Trophoblast cell (in vitro differentiated cells and primary cell): ENCODE measurements at regions not wholly inside any gene's neighbourhood (a gene's known extent, or its start where the extent isn't known, plus 50 kb on each side); places are given as distances from the start of the nearest gene placed in this dataset.

Experiments
- DNase-seq, 2 donors: peaks; one replicate each; pipeline ENCODE4 v3.0.0-alpha.2; 2016
- H2AFZ ChIP-seq: 2 replicates; pipeline ENCODE4 v1.6.1; 2013; ENCODE audit warnings: low read length, moderate library complexity, mild to moderate bottlenecking; ENCODE audit not compliant: insufficient read depth, poor library complexity
- H2AK5ac ChIP-seq: 2 replicates; pipeline ENCODE4 v1.6.1; 2013; ENCODE audit warnings: mild to moderate bottlenecking, low read length
- H2BK120ac ChIP-seq: 2 replicates; pipeline ENCODE4 v1.6.1; 2013; ENCODE audit warnings: low read length, mild to moderate bottlenecking, moderate library complexity; ENCODE audit not compliant: insufficient read depth, poor library complexity
- H2BK12ac ChIP-seq: 2 replicates; pipeline ENCODE4 v1.6.1; 2013; ENCODE audit warnings: mild to moderate bottlenecking, low read length, moderate library complexity
- H2BK5ac ChIP-seq: 2 replicates; pipeline ENCODE4 v1.6.1; 2013; ENCODE audit warnings: low read length, low read depth, moderate library complexity, mild to moderate bottlenecking; ENCODE audit not compliant: poor library complexity
- H3K14ac ChIP-seq: 2 replicates; pipeline ENCODE4 v1.6.1; 2013; ENCODE audit warnings: mild to moderate bottlenecking, low read length
- H3K18ac ChIP-seq: 2 replicates; pipeline ENCODE4 v1.6.1; 2013; ENCODE audit warnings: mild to moderate bottlenecking, low read length
- H3K23ac ChIP-seq: 2 replicates; pipeline ENCODE4 v1.6.1; 2013; ENCODE audit warnings: low read length
- H3K27ac ChIP-seq: 2 replicates; pipeline ENCODE4 v1.5.1; 2013; ENCODE audit warnings: low read depth, mild to moderate bottlenecking, inconsistent platforms, low read length, moderate library complexity
- H3K27me3 ChIP-seq: 2 replicates; pipeline ENCODE4 v1.6.1; 2013; ENCODE audit warnings: inconsistent platforms, mild to moderate bottlenecking, low read length, moderate library complexity; ENCODE audit not compliant: insufficient read depth
- H3K36me3 ChIP-seq, 2 experiments: 1 replicate in 1 of 2; 2 replicates in 1 of 2; pipeline ENCODE4 v1.6.1; 2013; ENCODE audit warnings: low read length in 2 of 2, mild to moderate bottlenecking in 2 of 2, moderate library complexity in 1 of 2; ENCODE audit not compliant: insufficient read depth in 2 of 2, control insufficient read depth in 1 of 2
- H3K4ac ChIP-seq: 2 replicates; pipeline ENCODE4 v1.6.1; 2013; ENCODE audit warnings: low read depth, mild to moderate bottlenecking, low read length, moderate library complexity
- H3K4me1 ChIP-seq, 2 experiments: 1 replicate in 1 of 2; 2 replicates in 1 of 2; pipeline ENCODE4 v1.6.1; 2013; ENCODE audit warnings: low read length in 2 of 2, mild to moderate bottlenecking in 2 of 2, moderate library complexity in 1 of 2; ENCODE audit not compliant: insufficient read depth in 2 of 2, control insufficient read depth in 1 of 2
- H3K4me2 ChIP-seq: 2 replicates; pipeline ENCODE4 v1.6.1; 2013; ENCODE audit warnings: inconsistent platforms, mild to moderate bottlenecking, low read length, moderate library complexity
- H3K4me3 ChIP-seq: 2 replicates; pipeline ENCODE4 v1.5.1; 2013; ENCODE audit warnings: mild to moderate bottlenecking, low read depth, low read length, inconsistent platforms
- H3K79me1 ChIP-seq: one replicate; pipeline ENCODE4 v1.6.1; 2013; ENCODE audit warnings: low read length
- H3K79me2 ChIP-seq: 2 replicates; pipeline ENCODE4 v1.6.1; 2013; ENCODE audit warnings: low read length, mild to moderate bottlenecking; ENCODE audit not compliant: control insufficient read depth, insufficient read depth, poor library complexity
- H3K9ac ChIP-seq: 2 replicates; pipeline ENCODE4 v1.6.1; 2013; ENCODE audit warnings: mild to moderate bottlenecking, low read length
- H3K9me3 ChIP-seq: 2 replicates; pipeline ENCODE4 v1.6.1; 2013; ENCODE audit warnings: low read depth, mild to moderate bottlenecking, control low read depth, inconsistent platforms, low read length; ENCODE audit not compliant: insufficient read depth
- H4K12ac ChIP-seq: 2 replicates; pipeline ENCODE4 v1.6.1; 2013; ENCODE audit warnings: low read depth, mild to moderate bottlenecking, low read length, moderate library complexity
- H4K8ac ChIP-seq: 2 replicates; pipeline ENCODE4 v1.6.1; 2013; ENCODE audit warnings: low read depth, mild to moderate bottlenecking, low read length, moderate library complexity
- H4K91ac ChIP-seq: one replicate; pipeline ENCODE4 v1.6.1; 2013; ENCODE audit warnings: low read depth, mild to moderate bottlenecking, low read length, moderate library complexity
- WGBS: extraction: QIAGEN DNeasy Blood & Tissue Kit; methylation state at CpG from one replicate; pipeline ENCODE4 v1.1.7; 2013; ENCODE audit warnings: missing lambda C conversion rate; ENCODE audit not compliant: insufficient read length, insufficient coverage; ENCODE audit errors: extremely low coverage; 5-methylcytosine and 5-hydroxymethylcytosine counted together

DNA sequence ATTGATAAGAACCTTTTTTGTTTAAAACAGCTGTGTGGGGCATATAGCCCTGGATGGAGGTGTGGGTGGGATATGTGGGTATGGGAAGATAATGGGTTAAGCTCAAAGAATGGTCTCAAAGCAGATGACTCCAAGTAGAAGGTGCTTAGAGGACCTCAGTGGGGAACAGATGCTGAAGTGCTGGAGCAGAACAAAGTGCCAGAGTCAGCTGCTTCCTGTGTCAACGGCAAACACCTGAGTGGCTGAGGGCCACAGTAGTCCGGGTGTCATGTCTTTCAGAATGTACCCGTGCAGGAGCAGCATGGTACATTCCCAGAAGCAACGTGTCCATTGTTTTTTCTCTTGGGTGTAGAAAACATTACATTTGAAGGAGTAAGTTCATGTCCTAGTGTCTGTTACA, 210.6 kb downstream of the CCNG2 start:
- H3K23ac ChIP-seq, result no peak overlapping the region
- no peak overlapping the region for H3K9ac ChIP-seq
- H3K18ac ChIP-seq, result no peak overlapping the region
- H2BK12ac ChIP-seq, result no peak overlapping the region
- no peaks in the 10 kb centered on the region for H3K4me1 ChIP-seq
- no peak overlapping the region for H3K4me3 ChIP-seq
- H3K9me3 ChIP-seq, result no peaks in the 10 kb centered on the region
- H3K27ac ChIP-seq, result no peak overlapping the region
- H4K91ac ChIP-seq, result no peak overlapping the region
- no peak overlapping the region for H4K8ac ChIP-seq
- H3K79me2 ChIP-seq, result no peaks in the 10 kb centered on the region
- no peaks in the 10 kb centered on the region for H3K36me3 ChIP-seq
- H2BK120ac ChIP-seq, result no peak overlapping the region
- no CpG with 5 or more reads among the region's 4 CpGs for WGBS
- H3K4ac ChIP-seq, result no peak overlapping the region
- H2BK5ac ChIP-seq, result no peak overlapping the region
- no peaks in the 10 kb centered on the region for H3K79me1 ChIP-seq
- H2AK5ac ChIP-seq, result no peak overlapping the region
- no peak overlapping the region for H3K14ac ChIP-seq
- H3K4me2 ChIP-seq, result no peak overlapping the region
- no peaks in the 10 kb centered on the region for H3K27me3 ChIP-seq
- no peak for DNase-seq
- H2AFZ ChIP-seq, result no peak overlapping the region
- no peak overlapping the region for H4K12ac ChIP-seq

DNA sequence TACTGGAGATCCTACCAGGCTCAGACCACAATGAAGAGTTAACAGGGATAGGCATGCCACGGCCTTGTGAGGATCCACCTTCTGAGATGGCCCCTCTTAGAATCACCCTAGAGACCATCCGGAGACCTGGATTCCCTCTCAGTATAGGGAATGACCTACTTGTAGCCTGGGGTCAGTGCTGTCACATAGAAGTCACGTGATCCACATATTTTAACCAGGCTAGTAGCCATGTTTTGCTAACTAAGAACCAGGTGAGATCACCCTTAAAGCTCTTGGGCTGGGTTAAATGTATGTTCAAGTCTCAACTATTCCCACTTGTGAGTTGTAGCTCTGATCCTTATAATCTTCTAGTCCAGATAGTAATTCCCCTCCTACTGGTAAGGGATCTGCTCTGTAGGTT, 215.4 kb downstream of the CCNG2 start:
- no peak overlapping the region for H3K23ac ChIP-seq
- no peak overlapping the region for H3K14ac ChIP-seq
- no peak overlapping the region for H2BK5ac ChIP-seq
- H3K9me3 ChIP-seq, result no peaks in the 10 kb centered on the region
- DNase-seq, result no peak
- no peaks in the 10 kb centered on the region for H3K79me1 ChIP-seq
- WGBS, result no CpG with 5 or more reads among the region's 3 CpGs
- H3K79me2 ChIP-seq, result no peaks in the 10 kb centered on the region
- no peak overlapping the region for H3K4me2 ChIP-seq
- no peak overlapping the region for H3K18ac ChIP-seq
- no peak overlapping the region for H4K91ac ChIP-seq
- no peak overlapping the region for H3K4ac ChIP-seq
- no peak overlapping the region for H2BK12ac ChIP-seq
- no peak overlapping the region for H4K8ac ChIP-seq
- no peak overlapping the region for H3K27ac ChIP-seq
- no peak overlapping the region for H2BK120ac ChIP-seq
- no peaks in the 10 kb centered on the region for H3K4me1 ChIP-seq
- no peaks in the 10 kb centered on the region for H3K36me3 ChIP-seq
- no peak overlapping the region for H3K4me3 ChIP-seq
- no peak overlapping the region for H4K12ac ChIP-seq
- H3K27me3 ChIP-seq, result no peaks in the 10 kb centered on the region
- H3K9ac ChIP-seq, result no peak overlapping the region
- H2AFZ ChIP-seq, result no peak overlapping the region
- no peak overlapping the region for H2AK5ac ChIP-seq

DNA sequence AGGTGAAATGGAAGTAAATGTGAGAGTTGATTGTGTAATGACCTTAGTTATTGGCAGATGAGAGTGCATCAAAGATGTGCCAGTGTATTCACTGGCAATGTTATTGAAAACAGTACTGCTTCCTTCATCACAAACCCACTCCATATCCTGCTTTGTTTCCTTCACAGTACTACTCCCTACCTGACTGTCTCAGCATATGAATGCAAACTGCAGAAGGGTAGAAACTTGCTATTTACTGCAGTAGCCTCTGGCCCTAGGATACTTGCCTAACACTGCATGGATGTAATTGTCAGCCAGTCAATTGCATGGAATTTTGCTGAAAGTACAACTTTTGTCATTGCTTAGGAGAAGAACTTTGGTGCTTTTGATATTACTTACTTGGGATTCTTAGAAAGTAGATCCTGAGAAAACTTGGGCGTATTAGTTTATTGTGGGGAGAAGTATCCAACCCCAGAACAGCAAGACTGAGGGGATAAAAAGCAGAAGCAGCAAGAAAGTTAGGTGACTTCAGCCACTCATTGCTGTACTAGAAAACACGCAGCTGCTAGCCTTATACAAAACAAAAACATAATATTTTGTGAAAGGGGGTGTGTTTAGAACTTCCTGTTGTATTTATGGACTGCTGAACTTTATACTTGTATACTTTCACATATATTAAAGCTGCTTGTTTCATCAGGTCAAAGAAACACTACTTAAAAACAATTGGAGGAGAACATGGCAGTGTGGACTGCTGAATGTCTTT, 219.0 kb downstream of the CCNG2 start:
- H2BK5ac ChIP-seq, result no peak overlapping the region
- H2BK12ac ChIP-seq, result no peak overlapping the region
- H3K18ac ChIP-seq, result no peak overlapping the region
- H3K9ac ChIP-seq, result no peak overlapping the region
- no peaks in the 10 kb centered on the region for H3K79me1 ChIP-seq
- H3K4ac ChIP-seq, result no peak overlapping the region
- no peak overlapping the region for H4K12ac ChIP-seq
- no peak overlapping the region for H4K91ac ChIP-seq
- no peak for DNase-seq
- H4K8ac ChIP-seq, result no peak overlapping the region
- no peaks in the 10 kb centered on the region for H3K27me3 ChIP-seq
- WGBS, result no CpG with 5 or more reads among the region's 2 CpGs
- H2BK120ac ChIP-seq, result no peak overlapping the region
- no peak overlapping the region for H3K14ac ChIP-seq
- no peaks in the 10 kb centered on the region for H3K4me1 ChIP-seq
- no peaks in the 10 kb centered on the region for H3K79me2 ChIP-seq
- no peak overlapping the region for H3K23ac ChIP-seq
- H3K36me3 ChIP-seq, result no peaks in the 10 kb centered on the region
- no peak overlapping the region for H3K4me2 ChIP-seq
- no peak overlapping the region for H3K27ac ChIP-seq
- no peaks in the 10 kb centered on the region for H3K9me3 ChIP-seq
- H3K4me3 ChIP-seq, result no peak overlapping the region
- no peak overlapping the region for H2AK5ac ChIP-seq
- no peak overlapping the region for H2AFZ ChIP-seq

GRCh38 chr4:77376788-77377460, 219.9 kb downstream of the CCNG2 start:
- no peak overlapping the region for H3K18ac ChIP-seq
- H3K9ac ChIP-seq, result no peak overlapping the region
- H4K8ac ChIP-seq, result no peak overlapping the region
- H3K36me3 ChIP-seq, result no peaks in the 10 kb centered on the region
- H3K27me3 ChIP-seq, result no peaks in the 10 kb centered on the region
- no peaks in the 10 kb centered on the region for H3K79me2 ChIP-seq
- H4K91ac ChIP-seq, result no peak overlapping the region
- H2BK12ac ChIP-seq, result no peak overlapping the region
- DNase-seq, result no peak
- H3K9me3 ChIP-seq, result no peaks in the 10 kb centered on the region
- H3K4me2 ChIP-seq, result no peak overlapping the region
- no peak overlapping the region for H2AFZ ChIP-seq
- no peak overlapping the region for H3K23ac ChIP-seq
- H3K4ac ChIP-seq, result no peak overlapping the region
- H2BK5ac ChIP-seq, result no peak overlapping the region
- no peak overlapping the region for H3K4me3 ChIP-seq
- H3K27ac ChIP-seq, result no peak overlapping the region
- H3K14ac ChIP-seq, result no peak overlapping the region
- no peak overlapping the region for H2AK5ac ChIP-seq
- H3K79me1 ChIP-seq, result no peaks in the 10 kb centered on the region
- no peak overlapping the region for H2BK120ac ChIP-seq
- no peak overlapping the region for H4K12ac ChIP-seq
- H3K4me1 ChIP-seq, result no peaks in the 10 kb centered on the region
- no CpG with 5 or more reads among the region's 8 CpGs for WGBS
